ENCODE measurements at regions not wholly inside any gene's neighbourhood (a gene's known extent, or its start where the extent isn't known, plus 50 kb on each side); places are given as distances from the start of the nearest gene placed in this dataset.

DNA sequence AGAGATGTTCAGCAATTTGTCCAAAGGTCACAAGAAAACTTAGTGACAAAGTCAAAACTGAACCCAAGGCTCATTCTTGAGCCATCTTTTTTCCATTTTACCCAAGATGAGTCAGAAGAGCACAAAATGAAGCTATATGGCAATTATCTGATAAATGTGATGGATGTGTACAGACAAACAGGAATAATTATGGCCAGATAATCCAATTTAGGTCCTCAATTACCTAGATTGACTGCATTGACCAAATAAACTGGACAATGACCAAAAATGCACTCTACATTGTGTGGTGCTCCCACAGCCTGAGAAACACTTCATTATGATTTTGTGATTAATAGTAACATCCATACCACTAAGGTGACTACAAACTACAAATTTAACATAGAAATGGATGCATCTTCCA, 1105.8 kb downstream of the IGSF11 start:
- Histone ChIP-seq H3K4me1 (no peaks in the 10 kb centered on the region), H3K36me3 (no peaks in the 10 kb centered on the region), H3K27me3 (no peaks in the 10 kb centered on the region), H3K27ac (no peak overlapping the region), H3K9me3 (no peaks in the 10 kb centered on the region), H3K4me3 (no peak overlapping the region)
- DNase-seq: no peak
- intact Hi-C loops (cut with DNase I; ENCODE audit: low total_unique reads): loop anchor here (10.0 kb wide), 1 partner anchor 1014 kb away; no protein-coding TSS in a partner anchor
- TF ChIP-seq CTCF (IDR thresholded peaks at IDR 0.05): no peak

GRCh38 chr3:117932441-117932840, 1102.2 kb downstream of the IGSF11 start:
- TF ChIP-seq CTCF (IDR thresholded peaks at IDR 0.05): no peak
- no peaks in the 10 kb centered on the region for H3K4me1 ChIP-seq
- H3K4me3 ChIP-seq: no peak overlapping the region
- no peaks in the 10 kb centered on the region for H3K36me3 ChIP-seq
- DNase-seq: no peak
- H3K9me3 ChIP-seq: no peaks in the 10 kb centered on the region
- H3K27ac ChIP-seq: no peak overlapping the region
- H3K27me3 ChIP-seq: no peaks in the 10 kb centered on the region
- intact Hi-C loops (cut with DNase I; ENCODE audit: low total_unique reads): no loop called here

- Histone ChIP-seq H3K9me3 (no peaks in the 10 kb centered on the region), H3K27me3 (no peaks in the 10 kb centered on the region), H3K4me3 (no peak overlapping the region), H3K4me1 (no peaks in the 10 kb centered on the region), H3K36me3 (no peaks in the 10 kb centered on the region), H3K27ac (no peak overlapping the region)
- no peak for DNase-seq
- no peak for TF ChIP-seq CTCF (IDR thresholded peaks at IDR 0.05)
- intact Hi-C loops (cut with DNase I; ENCODE audit: low total_unique reads): no loop called here
Observed at GRCh38 chr3:117936159-117936558, 1098.5 kb downstream of the IGSF11 start.

DNA sequence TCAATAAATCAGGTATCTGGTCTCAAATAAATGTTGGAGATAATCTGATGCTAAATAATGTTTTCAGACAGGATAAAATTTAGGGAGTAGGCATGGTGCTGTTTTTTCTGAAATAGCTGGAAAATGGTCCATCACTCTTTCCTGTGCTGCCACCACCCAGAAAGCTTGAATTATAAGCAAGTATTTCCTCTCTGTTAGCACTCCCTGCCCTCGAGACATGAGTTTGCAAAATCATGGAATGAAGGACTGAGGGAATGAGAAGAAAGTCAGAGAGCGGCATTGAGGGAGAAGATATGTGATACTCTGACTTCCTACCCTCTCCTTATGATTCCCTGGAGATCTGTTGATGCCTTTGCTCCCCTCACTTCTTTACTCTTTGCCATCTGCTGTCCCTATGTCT, 1095.7 kb downstream of the IGSF11 start:
- H3K9me3 ChIP-seq: no peaks in the 10 kb centered on the region
- no peaks in the 10 kb centered on the region for H3K27me3 ChIP-seq
- intact Hi-C loops (cut with DNase I; ENCODE audit: low total_unique reads): no loop called here

DNA sequence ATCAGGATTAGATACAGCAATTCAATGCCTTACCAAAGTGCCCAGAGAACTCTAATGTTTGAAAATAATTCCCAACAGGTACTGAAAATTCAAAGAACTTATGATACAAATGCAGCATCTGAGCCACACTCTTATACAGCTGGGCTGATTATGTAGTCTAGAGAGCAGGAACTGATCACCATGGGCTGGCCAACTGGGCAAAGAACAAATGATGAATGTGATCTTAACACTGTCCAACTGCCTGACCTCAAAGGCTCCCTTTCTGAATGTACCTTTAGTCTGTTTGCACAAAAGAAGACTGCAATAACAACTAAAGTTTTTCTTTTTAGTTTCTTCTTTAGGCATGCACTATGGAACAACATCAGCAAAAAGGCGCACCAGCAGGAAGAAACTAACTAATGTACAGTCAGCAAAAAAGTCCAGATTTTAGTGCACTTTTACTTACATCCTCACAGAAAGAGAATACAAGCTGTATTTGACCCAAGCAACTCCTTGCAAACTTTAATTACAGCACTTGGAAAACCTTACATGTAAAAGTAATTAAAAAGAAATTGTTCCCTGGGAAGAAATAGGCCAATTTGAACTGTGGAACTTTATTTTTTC, 1095.1 kb downstream of the IGSF11 start:
- H3K4me1 ChIP-seq: no peaks in the 10 kb centered on the region
- intact Hi-C loops (cut with DNase I; ENCODE audit: low total_unique reads): no loop called here
- no peak overlapping the region for H3K27ac ChIP-seq
- DNase-seq: no peak
- TF ChIP-seq CTCF (IDR thresholded peaks at IDR 0.05): no peak
- H3K4me3 ChIP-seq: no peak overlapping the region
- no peaks in the 10 kb centered on the region for H3K36me3 ChIP-seq
- no peaks in the 10 kb centered on the region for H3K9me3 ChIP-seq
- H3K27me3 ChIP-seq: no peaks in the 10 kb centered on the region

More for the DNA sequence above, 1095.7 kb downstream of the IGSF11 start:
- DNase-seq: no peak
- Histone ChIP-seq H3K4me3 (no peak overlapping the region), H3K4me1 (no peaks in the 10 kb centered on the region), H3K27ac (no peak overlapping the region), H3K36me3 (no peaks in the 10 kb centered on the region)
- no peak for TF ChIP-seq CTCF (IDR thresholded peaks at IDR 0.05)

GRCh38 chr3:117941015-117941414, 1093.6 kb downstream of the IGSF11 start:
- no peaks in the 10 kb centered on the region for H3K36me3 ChIP-seq
- H3K27me3 ChIP-seq: no peaks in the 10 kb centered on the region
- DNase-seq: no peak
- no peaks in the 10 kb centered on the region for H3K9me3 ChIP-seq
- no peak overlapping the region for H3K4me3 ChIP-seq
- H3K27ac ChIP-seq: no peak overlapping the region
- intact Hi-C loops (cut with DNase I; ENCODE audit: low total_unique reads): no loop called here
- H3K4me1 ChIP-seq: no peaks in the 10 kb centered on the region
- no peak for TF ChIP-seq CTCF (IDR thresholded peaks at IDR 0.05)
